A673 (cell line): ENCODE measurements at regions not wholly inside any gene's neighbourhood (a gene's known extent, or its start where the extent isn't known, plus 50 kb on each side); places are given as distances from the start of the nearest gene placed in this dataset.

Source experiments
- BruUV-seq: library from RNA; stranded (reverse); fragments of 400-500 nt; replicated peaks from 2 replicates; lab custom pipeline; 2021; lab: Mats Ljungman, UMichigan
- CTCF ChIA-PET: fragments of 300-600 bp; sonication (Branson Sonifier 250); formaldehyde crosslinking; loops from one replicate; lab custom pipeline; 2022; ENCODE audit warnings: antibody characterized with exemption; lab: Charles Lee
- POLR2A ChIA-PET: fragments of 300-600 bp; sonication (Branson Sonifier 250); formaldehyde crosslinking; loops from one replicate; lab custom pipeline; 2022; ENCODE audit warnings: antibody characterized with exemption; ENCODE audit not compliant: low non-redundant PET; lab: Charles Lee
- DNase-seq: peaks from one replicate; pipeline ENCODE4 v3.0.0-alpha.2; 2015; ENCODE audit warnings: low spot score
- H3K27ac ChIP-seq: fragments of 200-600 bp; sonication (generic); 2 replicates; pipeline ENCODE4 v1.5.1; 2016; ENCODE audit warnings: mixed run types, low read depth, mild to moderate bottlenecking, mixed read lengths, antibody characterized with exemption, low read length; ENCODE audit not compliant: poor library complexity, severe bottlenecking
- H3K27me3 ChIP-seq: fragments of 200-600 bp; sonication (generic); replicated peaks from 2 replicates; pipeline ENCODE4 v1.6.1; 2017; ENCODE audit warnings: mixed run types, low read depth, mild to moderate bottlenecking, mixed read lengths, antibody characterized with exemption, low read length; ENCODE audit not compliant: insufficient read depth, poor library complexity
- H3K36me3 ChIP-seq: fragments of 200-600 bp; sonication (generic); 2 replicates; pipeline ENCODE4 v1.6.1; 2016; ENCODE audit warnings: mixed run types, mild to moderate bottlenecking, mixed read lengths, antibody characterized with exemption, low read length; ENCODE audit not compliant: insufficient read depth, poor library complexity, severe bottlenecking
- H3K4me1 ChIP-seq: fragments of 200-600 bp; sonication (generic); 2 replicates; pipeline ENCODE4 v1.6.1; 2017; ENCODE audit warnings: mixed run types, mild to moderate bottlenecking, mixed read lengths, antibody characterized with exemption, low read length; ENCODE audit not compliant: insufficient read depth, poor library complexity, severe bottlenecking
- H3K4me3 ChIP-seq: fragments of 200-600 bp; sonication (generic); 2 replicates; pipeline ENCODE4 v1.5.1; 2016; ENCODE audit warnings: low read depth, mixed run types, mild to moderate bottlenecking, mixed read lengths, low read length; ENCODE audit not compliant: poor library complexity, severe bottlenecking
- H3K9me3 ChIP-seq: fragments of 200-600 bp; sonication (generic); 2 replicates; pipeline ENCODE4 v1.6.1; 2016; ENCODE audit warnings: mixed run types, low read depth, mild to moderate bottlenecking, mixed read lengths, antibody characterized with exemption, low read length; ENCODE audit not compliant: poor library complexity, severe bottlenecking
- EZH2 ChIP-seq: fragments of 200-600 bp; sonication (generic); IDR thresholded peaks from 2 replicates; pipeline ENCODE4 v1.6.1; 2017; ENCODE audit warnings: borderline replicate concordance, low read depth, mild to moderate bottlenecking, mixed read lengths, antibody characterized with exemption, low read length; ENCODE audit not compliant: poor library complexity, severe bottlenecking
- intact Hi-C: fragments of 100-400 bp; cut with micrococcal nuclease; formaldehyde crosslinking; loops from one replicate; pipeline ENCODE4 v1.10.0; 2022; ENCODE audit not compliant: unreplicated experiment
- TF ChIP-seq, protein P1 (sequence below): fragments of 300-800, 200-600 bp; sonication (generic); conservative IDR thresholded peaks from 2 replicates; pipeline ENCODE4 v1.5.1; 2017; ENCODE audit warnings: low read depth, mild to moderate bottlenecking, antibody characterized with exemption, low read length, moderate library complexity, mixed read lengths

- H3K36me3 ChIP-seq, result no peaks in the 10 kb centered on the region
- H3K27ac ChIP-seq, result no peak overlapping the region
- BruUV-seq, result no TSS peak
- H3K4me1 ChIP-seq, result peaks cover 39% of the 10 kb centered on the region
- H3K27me3 ChIP-seq, result no peaks in the 10 kb centered on the region
- ChIA-PET CTCF (no interaction called here), POLR2A (no interaction called here)
- H3K4me3 ChIP-seq, result no peak overlapping the region
- TF ChIP-seq, protein P1, sequence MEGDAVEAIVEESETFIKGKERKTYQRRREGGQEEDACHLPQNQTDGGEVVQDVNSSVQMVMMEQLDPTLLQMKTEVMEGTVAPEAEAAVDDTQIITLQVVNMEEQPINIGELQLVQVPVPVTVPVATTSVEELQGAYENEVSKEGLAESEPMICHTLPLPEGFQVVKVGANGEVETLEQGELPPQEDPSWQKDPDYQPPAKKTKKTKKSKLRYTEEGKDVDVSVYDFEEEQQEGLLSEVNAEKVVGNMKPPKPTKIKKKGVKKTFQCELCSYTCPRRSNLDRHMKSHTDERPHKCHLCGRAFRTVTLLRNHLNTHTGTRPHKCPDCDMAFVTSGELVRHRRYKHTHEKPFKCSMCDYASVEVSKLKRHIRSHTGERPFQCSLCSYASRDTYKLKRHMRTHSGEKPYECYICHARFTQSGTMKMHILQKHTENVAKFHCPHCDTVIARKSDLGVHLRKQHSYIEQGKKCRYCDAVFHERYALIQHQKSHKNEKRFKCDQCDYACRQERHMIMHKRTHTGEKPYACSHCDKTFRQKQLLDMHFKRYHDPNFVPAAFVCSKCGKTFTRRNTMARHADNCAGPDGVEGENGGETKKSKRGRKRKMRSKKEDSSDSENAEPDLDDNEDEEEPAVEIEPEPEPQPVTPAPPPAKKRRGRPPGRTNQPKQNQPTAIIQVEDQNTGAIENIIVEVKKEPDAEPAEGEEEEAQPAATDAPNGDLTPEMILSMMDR, result no peak
- no peak for TF ChIP-seq EZH2
- no peaks in the 10 kb centered on the region for H3K9me3 ChIP-seq
- intact Hi-C loops, result no loop called here
- no peak for DNase-seq
Observed at GRCh38 chr6:133097208-133097607, 143.9 kb upstream of the EYA4 start.

GRCh38 chr6:133099573-133099972, 141.6 kb upstream of the EYA4 start:
- BruUV-seq, result no TSS peak
- peak overlapping the region; percentile 3 for H3K4me3 ChIP-seq
- H3K36me3 ChIP-seq, result no peaks in the 10 kb centered on the region
- H3K4me1 ChIP-seq, result peaks cover 30% of the 10 kb centered on the region
- ChIA-PET POLR2A (no interaction called here), CTCF (no interaction called here)
- peak overlapping the region; percentile 83 for H3K27ac ChIP-seq
- H3K27me3 ChIP-seq, result no peaks in the 10 kb centered on the region
- intact Hi-C loops, result no loop called here
- H3K9me3 ChIP-seq, result no peaks in the 10 kb centered on the region
- peak; percentile 96 for DNase-seq
- TF ChIP-seq EZH2, result no peak
- TF ChIP-seq, protein P1, result no peak

DNA sequence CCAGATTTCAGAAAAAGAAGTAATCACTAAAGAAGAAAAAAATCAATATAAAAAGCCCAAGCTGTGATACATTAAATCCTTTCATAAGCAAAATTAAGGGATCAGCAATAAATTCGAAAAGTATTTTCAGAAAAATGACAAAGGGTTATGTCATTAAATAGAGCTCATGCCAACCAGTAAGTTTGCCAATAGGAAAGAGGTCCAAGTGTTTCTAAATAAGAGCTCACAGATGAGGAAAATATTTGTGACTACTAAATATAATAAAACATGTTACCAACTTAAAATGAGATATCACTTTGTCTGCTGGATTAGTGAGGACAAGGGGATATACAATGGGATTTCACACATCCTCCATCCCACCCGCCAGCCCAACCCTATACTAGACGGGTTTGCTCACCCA, 140.3 kb upstream of the EYA4 start:
- Histone ChIP-seq H3K9me3 (no peaks in the 10 kb centered on the region), H3K27me3 (no peaks in the 10 kb centered on the region), H3K4me1 (peaks cover 30% of the 10 kb centered on the region), H3K36me3 (no peaks in the 10 kb centered on the region), H3K4me3 (no peak overlapping the region), H3K27ac (no peak overlapping the region)
- TF ChIP-seq, protein P1, result no peak
- no peak for TF ChIP-seq EZH2
- POLR2A ChIA-PET, result no interaction called here
- CTCF ChIA-PET, result no interaction called here
- no peak for DNase-seq
- intact Hi-C loops, result no loop called here
- BruUV-seq, result no TSS peak
